Calu3 (cell line): ENCODE measurements at regions not wholly inside any gene's neighbourhood (a gene's known extent, or its start where the extent isn't known, plus 50 kb on each side); places are given as distances from the start of the nearest gene placed in this dataset.

Experiments used
- BruUV-seq: library from RNA; stranded (reverse); fragments of 400-500 nt; replicated peaks from 2 replicates; lab custom pipeline; 2021; lab: Mats Ljungman, UMichigan
- CTCF ChIA-PET: fragments of 300-600 bp; sonication (Branson Sonifier 250); formaldehyde crosslinking; loops from one replicate; lab custom pipeline; 2022; ENCODE audit warnings: antibody characterized with exemption; lab: Charles Lee
- DNase-seq: peaks from one replicate; pipeline ENCODE4 v3.0.0; 2022
- H3K27ac Mint-ChIP-seq: one replicate; pipeline ENCODE4 v1.8.0; 2022; ENCODE audit warnings: mixed read lengths; ENCODE audit not compliant: unreplicated experiment
- H3K27me3 Mint-ChIP-seq: one replicate; pipeline ENCODE4 v1.8.0; 2022; ENCODE audit warnings: mixed read lengths; ENCODE audit not compliant: unreplicated experiment
- H3K36me3 Mint-ChIP-seq: one replicate; pipeline ENCODE4 v1.8.0; 2022; ENCODE audit warnings: mild to moderate bottlenecking, moderate library complexity, mixed read lengths; ENCODE audit not compliant: insufficient read depth, unreplicated experiment
- H3K4me1 Mint-ChIP-seq: one replicate; pipeline ENCODE4 v1.8.0; 2022; ENCODE audit warnings: mild to moderate bottlenecking, low read depth, mixed read lengths; ENCODE audit not compliant: unreplicated experiment
- H3K4me3 Mint-ChIP-seq: one replicate; pipeline ENCODE4 v1.8.0; 2022; ENCODE audit warnings: mild to moderate bottlenecking, low read depth, moderate library complexity, mixed read lengths; ENCODE audit not compliant: unreplicated experiment
- H3K9me3 Mint-ChIP-seq: one replicate; pipeline ENCODE4 v1.8.0; 2022; ENCODE audit warnings: low read depth, mixed read lengths; ENCODE audit not compliant: unreplicated experiment
- CTCF ChIP-seq: fragments of 200-600 bp; IDR thresholded peaks from one replicate; pipeline ENCODE4 v1.8.0; 2022; ENCODE audit warnings: antibody characterized with exemption; ENCODE audit not compliant: unreplicated experiment
- intact Hi-C: fragments of 100-400 bp; cut with micrococcal nuclease; formaldehyde crosslinking; loops from one replicate; pipeline ENCODE4 v1.10.0; 2022; ENCODE audit not compliant: unreplicated experiment

GRCh38 chr10:8498881-8499280, 444.4 kb downstream of the GATA3 start:
- no peaks in the 10 kb centered on the region for H3K27me3 Mint-ChIP-seq

GRCh38 chr10:8499312-8499711, 444.8 kb downstream of the GATA3 start:
- peaks cover 20% of the 10 kb centered on the region for H3K4me1 Mint-ChIP-seq
- CTCF ChIA-PET = no interaction called here
- no peaks in the 10 kb centered on the region for H3K9me3 Mint-ChIP-seq
- no peaks in the 10 kb centered on the region for H3K36me3 Mint-ChIP-seq
- no peak for TF ChIP-seq CTCF
- BruUV-seq = no TSS peak
- H3K4me3 Mint-ChIP-seq = no peak overlapping the region
- no peak overlapping the region for H3K27ac Mint-ChIP-seq
- intact Hi-C loops = no loop called here
- no peaks in the 10 kb centered on the region for H3K27me3 Mint-ChIP-seq
- DNase-seq = no peak

More at GRCh38 chr10:8498881-8499280, 444.4 kb downstream of the GATA3 start:
- no peak for DNase-seq
- intact Hi-C loops = no loop called here
- BruUV-seq = no TSS peak
- Mint-ChIP-seq H3K36me3 (no peaks in the 10 kb centered on the region), H3K4me3 (no peak overlapping the region), H3K27ac (no peak overlapping the region), H3K9me3 (no peaks in the 10 kb centered on the region), H3K4me1 (peaks cover 20% of the 10 kb centered on the region)
- CTCF ChIA-PET = no interaction called here
- TF ChIP-seq CTCF = no peak

GRCh38 chr10:8499752-8500390, 445.4 kb downstream of the GATA3 start:
- H3K36me3 Mint-ChIP-seq = no peaks in the 10 kb centered on the region
- BruUV-seq = no TSS peak
- no peak for TF ChIP-seq CTCF
- no peak for DNase-seq
- H3K27me3 Mint-ChIP-seq = no peaks in the 10 kb centered on the region
- no peak overlapping the region for H3K4me3 Mint-ChIP-seq
- CTCF ChIA-PET = interaction anchor here (0.7 kb wide), 2 partner anchors 80 to 587 kb away, joined by 4 to 6 read pairs; no protein-coding TSS in a partner anchor
- peaks cover 20% of the 10 kb centered on the region for H3K4me1 Mint-ChIP-seq
- H3K27ac Mint-ChIP-seq = no peak overlapping the region
- no peaks in the 10 kb centered on the region for H3K9me3 Mint-ChIP-seq
- intact Hi-C loops = no loop called here

- no peak for DNase-seq
- H3K27me3 Mint-ChIP-seq = no peaks in the 10 kb centered on the region
- TF ChIP-seq CTCF = no peak
- CTCF ChIA-PET = no interaction called here
- no peaks in the 10 kb centered on the region for H3K9me3 Mint-ChIP-seq
- H3K27ac Mint-ChIP-seq = no peak overlapping the region
- no peak overlapping the region for H3K4me3 Mint-ChIP-seq
- no TSS peak for BruUV-seq
- H3K36me3 Mint-ChIP-seq = no peaks in the 10 kb centered on the region
- H3K4me1 Mint-ChIP-seq = peaks cover 20% of the 10 kb centered on the region
- intact Hi-C loops = no loop called here
Measured at GRCh38 chr10:8502573-8502972, 448.1 kb downstream of the GATA3 start.
